ENCODE measurements at regions not wholly inside any gene's neighbourhood (a gene's known extent, or its start where the extent isn't known, plus 50 kb on each side); places are given as distances from the start of the nearest gene placed in this dataset.
A peak's percentile ranks its signal among the peaks of the same experiment; 100 is the strongest.

DNA sequence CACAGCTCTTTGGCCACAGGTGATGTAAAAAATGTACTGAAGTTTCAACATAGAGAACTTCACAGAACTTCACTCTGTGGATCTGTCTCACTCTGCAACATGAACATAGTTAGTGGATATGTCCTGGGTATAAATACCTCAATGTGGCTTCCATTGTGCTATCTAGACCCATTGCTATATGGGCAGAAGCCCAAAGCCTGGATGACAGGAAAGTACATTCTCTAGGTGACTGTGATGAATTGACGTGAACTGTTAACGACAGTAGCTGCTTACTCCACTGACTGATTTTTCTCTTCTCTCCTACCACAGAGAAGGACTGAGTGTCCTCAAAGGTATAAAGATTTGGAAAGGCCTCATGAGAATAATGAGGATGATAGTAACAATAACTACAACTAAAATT, 270.1 kb upstream of the FTMT start:
- Histone ChIP-seq H3K4me3 (no peak overlapping the region), H3K36me3 (no peaks in the 10 kb centered on the region), H3K4me1 (no peaks in the 10 kb centered on the region), H3K27ac (replicated peaks) (no peak overlapping the region), H3K9me3 (replicated peaks) (no peaks in the 10 kb centered on the region), H3K27me3 (ENCODE audit: low read depth) (no peaks in the 10 kb centered on the region)
- DNase-seq, result no peak
- no peak for TF ChIP-seq CTCF (IDR thresholded peaks at IDR 0.05; ENCODE audit: borderline replicate concordance)
- intact Hi-C loops (cut with micrococcal nuclease), result no loop called here

DNA sequence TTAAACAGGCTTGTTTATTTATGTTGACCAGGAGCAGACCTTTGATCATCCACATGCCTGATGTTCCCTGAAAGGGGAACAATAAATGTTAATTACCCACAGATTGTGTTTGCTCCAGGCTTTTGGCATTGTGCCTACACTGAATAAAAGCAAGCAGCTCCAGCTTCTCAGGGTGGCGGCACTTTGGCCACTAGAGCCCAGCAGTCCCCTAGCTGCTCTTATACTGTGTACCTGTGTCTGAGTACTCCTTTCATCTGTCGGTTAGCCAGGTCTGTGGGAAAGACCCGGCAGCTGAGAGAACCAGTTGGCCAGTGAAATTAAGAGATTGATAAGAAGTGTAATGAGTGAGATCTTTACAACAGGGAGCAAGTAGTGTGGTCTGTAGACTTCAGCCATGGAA, 254.8 kb upstream of the FTMT start:
- H3K4me3 ChIP-seq, result no peak overlapping the region
- DNase-seq, result no peak
- H3K27me3 ChIP-seq (ENCODE audit: low read depth), result no peaks in the 10 kb centered on the region
- no peak overlapping the region for H3K27ac ChIP-seq (replicated peaks)
- H3K36me3 ChIP-seq, result no peaks in the 10 kb centered on the region
- intact Hi-C loops (cut with micrococcal nuclease), result no loop called here
- peaks cover 40% of the 10 kb centered on the region for H3K9me3 ChIP-seq (replicated peaks)
- H3K4me1 ChIP-seq, result no peaks in the 10 kb centered on the region
- no peak for TF ChIP-seq CTCF (IDR thresholded peaks at IDR 0.05; ENCODE audit: borderline replicate concordance)

DNA sequence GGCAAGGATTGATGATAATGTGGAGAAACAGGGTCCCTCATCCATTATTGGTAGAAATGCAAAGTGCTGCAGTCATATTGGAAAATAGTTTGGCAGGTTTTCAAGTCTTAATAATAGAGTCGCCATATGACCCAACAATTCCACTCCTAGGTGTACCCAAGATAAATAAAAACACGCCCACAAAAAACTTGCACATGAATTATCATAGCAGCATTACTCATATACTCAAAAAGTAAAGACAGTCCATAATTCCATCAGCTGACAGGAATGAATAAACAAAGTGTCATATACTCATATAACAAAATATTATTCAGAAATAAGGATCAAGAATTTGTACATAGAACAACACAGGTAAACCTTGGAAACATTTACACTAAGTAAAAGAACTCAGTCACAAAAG, 242.9 kb upstream of the FTMT start:
- TF ChIP-seq CTCF (IDR thresholded peaks at IDR 0.05; ENCODE audit: borderline replicate concordance), result no peak
- H3K27ac ChIP-seq (replicated peaks), result no peak overlapping the region
- H3K4me1 ChIP-seq, result no peaks in the 10 kb centered on the region
- DNase-seq, result no peak
- H3K36me3 ChIP-seq, result no peaks in the 10 kb centered on the region
- H3K27me3 ChIP-seq (ENCODE audit: low read depth), result no peaks in the 10 kb centered on the region
- intact Hi-C loops (cut with micrococcal nuclease), result no loop called here
- H3K4me3 ChIP-seq, result no peak overlapping the region
- H3K9me3 ChIP-seq (replicated peaks), result no peaks in the 10 kb centered on the region

GRCh38 chr5:121624035-121624434, 227.6 kb upstream of the FTMT start:
- peaks cover 5% of the 10 kb centered on the region for H3K4me1 ChIP-seq
- H3K9me3 ChIP-seq (replicated peaks), result no peaks in the 10 kb centered on the region
- no peaks in the 10 kb centered on the region for H3K27me3 ChIP-seq (ENCODE audit: low read depth)
- TF ChIP-seq CTCF (IDR thresholded peaks at IDR 0.05; ENCODE audit: borderline replicate concordance), result no peak
- H3K4me3 ChIP-seq, result no peak overlapping the region
- H3K36me3 ChIP-seq, result no peaks in the 10 kb centered on the region
- no peak for DNase-seq
- intact Hi-C loops (cut with micrococcal nuclease), result no loop called here
- no peak overlapping the region for H3K27ac ChIP-seq (replicated peaks)

GRCh38 chr5:121628783-121629182, 222.9 kb upstream of the FTMT start:
- Histone ChIP-seq H3K4me3 (no peak overlapping the region), H3K27ac (replicated peaks) (no peak overlapping the region), H3K27me3 (ENCODE audit: low read depth) (no peaks in the 10 kb centered on the region), H3K36me3 (no peaks in the 10 kb centered on the region), H3K9me3 (replicated peaks) (no peaks in the 10 kb centered on the region), H3K4me1 (peaks cover 9% of the 10 kb centered on the region)
- intact Hi-C loops (cut with micrococcal nuclease), result no loop called here
- TF ChIP-seq CTCF (IDR thresholded peaks at IDR 0.05; ENCODE audit: borderline replicate concordance), result no peak
- no peak for DNase-seq

DNA sequence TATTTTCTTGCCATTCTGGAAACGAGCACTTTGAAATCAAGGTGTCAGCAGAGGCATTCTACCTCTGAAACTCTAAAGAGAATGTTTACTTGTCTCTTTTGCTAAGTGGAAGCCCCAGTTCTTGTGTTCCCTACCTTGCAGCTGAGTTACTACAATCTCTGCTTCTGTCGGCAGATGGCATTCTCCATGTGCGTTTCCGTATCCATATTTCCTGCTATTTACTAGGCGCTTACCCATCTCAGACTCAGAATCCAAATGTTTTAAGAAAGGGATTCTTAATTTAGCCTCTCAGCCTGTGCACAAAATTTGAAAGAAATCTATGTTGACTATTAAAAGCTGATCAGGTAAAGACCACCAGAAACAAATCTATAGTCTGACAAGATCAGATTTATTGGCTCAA, 221.3 kb upstream of the FTMT start:
- Histone ChIP-seq H3K4me1 (peaks cover 9% of the 10 kb centered on the region), H3K36me3 (no peaks in the 10 kb centered on the region), H3K27me3 (ENCODE audit: low read depth) (no peaks in the 10 kb centered on the region), H3K27ac (replicated peaks) (no peak overlapping the region), H3K9me3 (replicated peaks) (no peaks in the 10 kb centered on the region), H3K4me3 (no peak overlapping the region)
- no peak for DNase-seq
- intact Hi-C loops (cut with micrococcal nuclease), result no loop called here
- peak; percentile 34 for TF ChIP-seq CTCF (IDR thresholded peaks at IDR 0.05; ENCODE audit: borderline replicate concordance)

Measured in left ventricle myocardium inferior (tissue), 1 donor.